Left lung (tissue), 4 donors: ENCODE measurements at regions not wholly inside any gene's neighbourhood (a gene's known extent, or its start where the extent isn't known, plus 50 kb on each side); places are given as distances from the start of the nearest gene placed in this dataset.
A peak's percentile ranks its signal among the peaks of the same experiment; 100 is the strongest.

ENCODE experiments used
- ATAC-seq: fragments of 200-7000 bp; cut with Tn5 transposase; one replicate; pipeline ENCODE4 v1.9.1; 2020; ENCODE audit warnings: moderate library complexity
- DNase-seq, 4 donors: peaks; one replicate each; pipeline ENCODE4 v3.0.0-alpha.2; 2013 to 2020
- H3K27ac ChIP-seq, 2 donors: fragments of 200-600 bp; sonication (generic) in 1 of 2; one replicate each; pipeline versions ENCODE4 v1.5.0 to v1.8.0; 2020 to 2021
- H3K27me3 ChIP-seq, 2 donors: fragments of 200-600 bp; sonication (generic) in 1 of 2; one replicate each; pipeline versions ENCODE4 v1.5.0 to v1.8.0; 2020 to 2021
- H3K36me3 ChIP-seq, 2 donors: fragments of 200-600 bp; sonication (generic) in 1 of 2; one replicate each; pipeline versions ENCODE4 v1.5.0 to v1.8.0; 2020 to 2021
- H3K4me1 ChIP-seq, 2 donors: fragments of 200-600 bp; one replicate each; pipeline ENCODE4 v1.8.0; 2021
- H3K4me3 ChIP-seq, 2 donors: fragments of 200-600 bp; sonication (generic) in 1 of 2; one replicate each; pipeline versions ENCODE4 v1.5.0 to v1.8.0; 2020 to 2021; ENCODE audit warnings: mild to moderate bottlenecking in 1 of 2
- H3K9me3 ChIP-seq, 2 donors: fragments of 200-600 bp; sonication (generic) in 1 of 2; one replicate each; pipeline versions ENCODE4 v1.5.0 to v1.8.0; 2020 to 2021
- intact Hi-C, 2 donors: fragments of 100-400 bp; cut with DNase I; formaldehyde crosslinking; loops; one replicate each; pipeline versions ENCODE4 v1.11.2 to v1.14.2; 2022
- TF ChIP-seq, protein P1 (sequence below), 2 donors: fragments of 200-600 bp; sonication (generic) in 1 of 2; IDR thresholded peaks; one replicate each; pipeline versions ENCODE4 v1.5.0 to v1.8.0; 2021; ENCODE audit warnings: antibody characterized with exemption in 2 of 2
- donor health status: DM: no; HTN: yes; CAD: no.
- donor health status: DM: no; HTN: no; CAD: no.

GRCh38 chr14:66414511-66414910 is 71.7 kb upstream of the CCDC196 start:
- Histone ChIP-seq H3K27me3 (no peaks in the 10 kb centered on the region), H3K36me3 (no peaks in the 10 kb centered on the region), H3K4me3 (no peak overlapping the region), H3K27ac (no peak overlapping the region), H3K9me3 (peaks cover 0 to 2% of the 10 kb centered on the region in 2 donors), H3K4me1 (no peaks in the 10 kb centered on the region)
- no peak for DNase-seq
- ATAC-seq: no peak
- TF ChIP-seq, protein P1, sequence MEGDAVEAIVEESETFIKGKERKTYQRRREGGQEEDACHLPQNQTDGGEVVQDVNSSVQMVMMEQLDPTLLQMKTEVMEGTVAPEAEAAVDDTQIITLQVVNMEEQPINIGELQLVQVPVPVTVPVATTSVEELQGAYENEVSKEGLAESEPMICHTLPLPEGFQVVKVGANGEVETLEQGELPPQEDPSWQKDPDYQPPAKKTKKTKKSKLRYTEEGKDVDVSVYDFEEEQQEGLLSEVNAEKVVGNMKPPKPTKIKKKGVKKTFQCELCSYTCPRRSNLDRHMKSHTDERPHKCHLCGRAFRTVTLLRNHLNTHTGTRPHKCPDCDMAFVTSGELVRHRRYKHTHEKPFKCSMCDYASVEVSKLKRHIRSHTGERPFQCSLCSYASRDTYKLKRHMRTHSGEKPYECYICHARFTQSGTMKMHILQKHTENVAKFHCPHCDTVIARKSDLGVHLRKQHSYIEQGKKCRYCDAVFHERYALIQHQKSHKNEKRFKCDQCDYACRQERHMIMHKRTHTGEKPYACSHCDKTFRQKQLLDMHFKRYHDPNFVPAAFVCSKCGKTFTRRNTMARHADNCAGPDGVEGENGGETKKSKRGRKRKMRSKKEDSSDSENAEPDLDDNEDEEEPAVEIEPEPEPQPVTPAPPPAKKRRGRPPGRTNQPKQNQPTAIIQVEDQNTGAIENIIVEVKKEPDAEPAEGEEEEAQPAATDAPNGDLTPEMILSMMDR (IDR thresholded peaks at IDR 0.05): no peak
- intact Hi-C loops: no loop called here

DNA sequence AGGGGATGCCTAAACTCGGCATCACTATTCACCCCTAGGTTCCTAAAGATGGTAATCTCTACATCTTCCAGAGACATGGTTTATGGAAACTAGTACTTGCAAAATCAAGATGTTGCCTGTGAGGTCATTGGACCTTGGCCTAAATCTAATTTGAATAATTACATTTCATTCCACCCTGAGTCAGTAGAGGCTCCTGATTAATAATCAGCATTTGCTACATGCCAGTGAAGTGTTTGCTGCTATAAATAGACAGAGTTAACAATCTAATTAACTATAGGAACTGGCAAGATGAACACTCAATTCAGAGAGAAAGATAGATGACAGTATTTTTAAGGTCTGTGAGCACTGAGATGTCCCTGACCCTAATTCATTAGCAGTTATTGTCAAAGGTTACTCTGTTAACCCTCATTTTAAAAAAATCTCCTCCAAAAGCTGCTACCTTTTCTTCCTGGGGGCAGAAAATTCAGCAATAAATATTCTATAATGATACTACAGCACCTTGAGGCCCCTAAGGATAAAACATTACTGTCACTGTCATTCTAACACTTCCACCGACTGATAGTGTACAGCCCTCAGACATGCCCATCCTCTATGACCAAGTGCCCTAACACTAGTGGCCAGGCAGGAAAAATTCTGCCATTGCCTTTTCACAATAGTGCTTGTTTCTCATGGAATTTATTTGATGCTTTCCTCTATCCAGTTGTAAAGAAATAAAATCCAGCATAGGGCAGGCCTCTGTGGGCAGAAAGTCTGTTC is 65.7 kb upstream of the CCDC196 start:
- ATAC-seq (no peak), DNase-seq (no peak)
- Histone ChIP-seq H3K27ac (no peak overlapping the region), H3K9me3 (peaks cover 0 to 2% of the 10 kb centered on the region in 2 donors), H3K36me3 (no peaks in the 10 kb centered on the region), H3K4me1 (no peaks in the 10 kb centered on the region), H3K4me3 (no peak overlapping the region), H3K27me3 (no peaks in the 10 kb centered on the region)
- TF ChIP-seq, protein P1 (IDR thresholded peaks at IDR 0.05): no peak
- intact Hi-C loops: no loop called here

GRCh38 chr14:66421990-66422946 is 63.9 kb upstream of the CCDC196 start:
- Histone ChIP-seq H3K27ac (no peak overlapping the region), H3K4me3 (no peak overlapping the region), H3K4me1 (no peaks in the 10 kb centered on the region), H3K36me3 (no peaks in the 10 kb centered on the region), H3K9me3 (no peaks in the 10 kb centered on the region), H3K27me3 (no peaks in the 10 kb centered on the region)
- TF ChIP-seq, protein P1 (IDR thresholded peaks at IDR 0.05): no peak
- no peak for DNase-seq
- no peak for ATAC-seq
- intact Hi-C loops: no loop called here

- ATAC-seq (no peak), DNase-seq (no peak)
- Histone ChIP-seq H3K27me3 (no peaks in the 10 kb centered on the region), H3K36me3 (no peaks in the 10 kb centered on the region), H3K9me3 (no peaks in the 10 kb centered on the region), H3K4me3 (no peak overlapping the region), H3K4me1 (no peaks in the 10 kb centered on the region), H3K27ac (no peak overlapping the region)
- intact Hi-C loops: no loop called here
- TF ChIP-seq, protein P1 (IDR thresholded peaks at IDR 0.05): no peak
These were observed 60.8 kb upstream of the CCDC196 start for GRCh38 chr14:66425402-66425801.

- no peaks in the 10 kb centered on the region for H3K36me3 ChIP-seq
- ATAC-seq (peak; percentile 52), DNase-seq (no peak)
- TF ChIP-seq, protein P1 (IDR thresholded peaks at IDR 0.05): no peak
- no peak overlapping the region for H3K27ac ChIP-seq
- no peaks in the 10 kb centered on the region for H3K4me1 ChIP-seq
- no peaks in the 10 kb centered on the region for H3K27me3 ChIP-seq
- intact Hi-C loops: no loop called here
- H3K9me3 ChIP-seq: no peaks in the 10 kb centered on the region
- no peak overlapping the region for H3K4me3 ChIP-seq
These were observed 59.7 kb upstream of the CCDC196 start for GRCh38 chr14:66426451-66426850.
